Activated T-cell treated with anti-CD3 and anti-CD28 coated beads, Interleukin-2, amount 50 U/mL, for 72 hours (primary cell): ENCODE measurements at regions not wholly inside any gene's neighbourhood (a gene's known extent, or its start where the extent isn't known, plus 50 kb on each side); places are given as distances from the start of the nearest gene placed in this dataset.

ENCODE experiments used
- ATAC-seq, 2 donors: fragments of 150-1000 bp; cut with Tn5 transposase; replicated peaks in 1 of 2; 2 replicates each; pipeline ENCODE4 v1.10.0; 2021; ENCODE audit warnings: moderate library complexity in 2 of 2, mild to moderate bottlenecking in 1 of 2
- DNase-seq, 2 donors: peaks; one replicate each; pipeline ENCODE4 v3.0.0; 2021 to 2022; ENCODE audit warnings: mixed read lengths in 1 of 2
- H3K27ac Mint-ChIP-seq: one replicate; pipeline ENCODE4 v1.8.0; 2022; ENCODE audit warnings: mild to moderate bottlenecking, moderate library complexity, mixed read lengths
- H3K27me3 Mint-ChIP-seq: one replicate; pipeline ENCODE4 v1.8.0; 2022; ENCODE audit warnings: low read depth, mixed read lengths
- H3K36me3 Mint-ChIP-seq, 2 donors: one replicate each; pipeline ENCODE4 v1.8.0; 2022; ENCODE audit warnings: mixed read lengths in 2 of 2, mild to moderate bottlenecking in 1 of 2; ENCODE audit not compliant: insufficient read depth in 2 of 2
- H3K4me1 Mint-ChIP-seq: one replicate; pipeline ENCODE4 v1.8.0; 2022; ENCODE audit warnings: low read depth, mixed read lengths
- H3K4me3 Mint-ChIP-seq, 2 donors: one replicate each; pipeline ENCODE4 v1.8.0; 2022; ENCODE audit warnings: mild to moderate bottlenecking in 2 of 2, mixed read lengths in 2 of 2, moderate library complexity in 2 of 2
- H3K9me3 Mint-ChIP-seq, 2 donors: one replicate each; pipeline ENCODE4 v1.8.0; 2022; ENCODE audit warnings: mixed read lengths in 2 of 2

GRCh38 chr2:74048843-74049519 is 64.3 kb downstream of the TET3 start:
- Mint-ChIP-seq H3K27ac (no peak overlapping the region), H3K4me1 (peaks cover 43% of the 10 kb centered on the region), H3K36me3 (peaks cover 0 to 8% of the 10 kb centered on the region in 2 donors), H3K27me3 (no peaks in the 10 kb centered on the region), H3K4me3 (no peak overlapping the region), H3K9me3 (no peaks in the 10 kb centered on the region)
- ATAC-seq: no peak
- DNase-seq: no peak

GRCh38 chr2:74050151-74050550 is 65.4 kb downstream of the TET3 start:
- peaks cover 0 to 8% of the 10 kb centered on the region in 2 donors for H3K36me3 Mint-ChIP-seq
- ATAC-seq (no peak), DNase-seq (no peak)
- H3K4me1 Mint-ChIP-seq: peaks cover 43% of the 10 kb centered on the region
- no peaks in the 10 kb centered on the region for H3K9me3 Mint-ChIP-seq
- H3K27me3 Mint-ChIP-seq: no peaks in the 10 kb centered on the region
- no peak overlapping the region for H3K27ac Mint-ChIP-seq
- H3K4me3 Mint-ChIP-seq: no peak overlapping the region

- Mint-ChIP-seq H3K27me3 (no peaks in the 10 kb centered on the region), H3K36me3 (peaks cover 0 to 8% of the 10 kb centered on the region in 2 donors), H3K27ac (no peak overlapping the region), H3K4me3 (no peak overlapping the region), H3K9me3 (no peaks in the 10 kb centered on the region), H3K4me1 (peaks cover 43% of the 10 kb centered on the region)
- DNase-seq: no peak
- no peak for ATAC-seq
Measured at GRCh38 chr2:74051504-74051903, 66.8 kb downstream of the TET3 start.

- no peak overlapping the region for H3K27ac Mint-ChIP-seq
Measured at GRCh38 chr2:74052732-74053710, 68.3 kb downstream of the TET3 start.

GRCh38 chr2:74053959-74054715 is 69.4 kb downstream of the TET3 start:
- no peak for DNase-seq
- no peak overlapping the region for H3K27ac Mint-ChIP-seq
- H3K9me3 Mint-ChIP-seq: no peaks in the 10 kb centered on the region
- no peak overlapping the region for H3K4me3 Mint-ChIP-seq
- peaks cover 33% of the 10 kb centered on the region for H3K4me1 Mint-ChIP-seq
- ATAC-seq: no peak
- peaks cover 0 to 4% of the 10 kb centered on the region in 2 donors for H3K36me3 Mint-ChIP-seq
- H3K27me3 Mint-ChIP-seq: no peaks in the 10 kb centered on the region

More at GRCh38 chr2:74052732-74053710, 68.3 kb downstream of the TET3 start:
- ATAC-seq: no peak
- Mint-ChIP-seq H3K27me3 (no peaks in the 10 kb centered on the region), H3K36me3 (peaks cover 0 to 4% of the 10 kb centered on the region in 2 donors), H3K4me1 (peaks cover 43% of the 10 kb centered on the region), H3K4me3 (no peak overlapping the region), H3K9me3 (no peaks in the 10 kb centered on the region)
- DNase-seq: no peak

- H3K4me1 Mint-ChIP-seq: peaks cover 10% of the 10 kb centered on the region
- H3K27me3 Mint-ChIP-seq: no peaks in the 10 kb centered on the region
- DNase-seq (no peak), ATAC-seq (no peak)
- peaks cover 0 to 3% of the 10 kb centered on the region in 2 donors for H3K36me3 Mint-ChIP-seq
- no peak overlapping the region for H3K27ac Mint-ChIP-seq
- H3K9me3 Mint-ChIP-seq: no peaks in the 10 kb centered on the region
- H3K4me3 Mint-ChIP-seq: no peak overlapping the region
Measured at GRCh38 chr2:74059137-74059775, 74.5 kb downstream of the TET3 start.

GRCh38 chr2:74063486-74063885 is 78.8 kb downstream of the TET3 start:
- Mint-ChIP-seq H3K27ac (no peak overlapping the region), H3K9me3 (no peaks in the 10 kb centered on the region), H3K4me1 (peaks cover 18% of the 10 kb centered on the region), H3K36me3 (peaks cover 0 to 8% of the 10 kb centered on the region in 2 donors), H3K27me3 (no peaks in the 10 kb centered on the region), H3K4me3 (no peak overlapping the region)
- ATAC-seq: no peak
- DNase-seq: no peak

GRCh38 chr2:74065456-74065855 is 80.7 kb downstream of the TET3 start:
- Mint-ChIP-seq H3K27ac (no peak overlapping the region), H3K4me3 (no peak overlapping the region), H3K9me3 (no peaks in the 10 kb centered on the region), H3K4me1 (peaks cover 18% of the 10 kb centered on the region), H3K36me3 (peaks cover 6 to 17% of the 10 kb centered on the region in 2 donors), H3K27me3 (no peaks in the 10 kb centered on the region)
- no peak for ATAC-seq
- no peak for DNase-seq

GRCh38 chr2:74066491-74067203 is 81.1 kb downstream of the BOLA3 start:
- no peak overlapping the region for H3K4me3 Mint-ChIP-seq
- H3K27ac Mint-ChIP-seq: peak overlapping the region; percentile 18
- H3K9me3 Mint-ChIP-seq: no peaks in the 10 kb centered on the region
- ATAC-seq (no peak), DNase-seq (no peak)
- H3K27me3 Mint-ChIP-seq: no peaks in the 10 kb centered on the region
- peaks cover 6 to 17% of the 10 kb centered on the region in 2 donors for H3K36me3 Mint-ChIP-seq
- H3K4me1 Mint-ChIP-seq: peaks cover 18% of the 10 kb centered on the region

GRCh38 chr2:74067221-74067747 is 80.4 kb downstream of the BOLA3 start:
- no peaks in the 10 kb centered on the region for H3K27me3 Mint-ChIP-seq
- peak overlapping the region; percentile 18 for H3K27ac Mint-ChIP-seq
- peaks cover 6 to 17% of the 10 kb centered on the region in 2 donors for H3K36me3 Mint-ChIP-seq
- no peaks in the 10 kb centered on the region for H3K9me3 Mint-ChIP-seq
- ATAC-seq: no peak
- H3K4me1 Mint-ChIP-seq: peaks cover 16% of the 10 kb centered on the region
- H3K4me3 Mint-ChIP-seq: no peak overlapping the region
- DNase-seq: no peak

GRCh38 chr2:74070991-74071390 is 76.7 kb downstream of the BOLA3 start:
- no peak overlapping the region for H3K4me3 Mint-ChIP-seq
- no peaks in the 10 kb centered on the region for H3K9me3 Mint-ChIP-seq
- H3K4me1 Mint-ChIP-seq: peaks cover 20% of the 10 kb centered on the region
- H3K36me3 Mint-ChIP-seq: peaks cover 6 to 18% of the 10 kb centered on the region in 2 donors
- no peak for DNase-seq
- H3K27ac Mint-ChIP-seq: no peak overlapping the region
- ATAC-seq: no peak
- H3K27me3 Mint-ChIP-seq: no peaks in the 10 kb centered on the region

- ATAC-seq: no peak
- Mint-ChIP-seq H3K9me3 (no peaks in the 10 kb centered on the region), H3K36me3 (peaks cover 6 to 18% of the 10 kb centered on the region in 2 donors)
Measured at GRCh38 chr2:74071426-74071825, 76.3 kb downstream of the BOLA3 start.

More at GRCh38 chr2:74071426-74071825, 76.3 kb downstream of the BOLA3 start:
- H3K27ac Mint-ChIP-seq: no peak overlapping the region
- DNase-seq: no peak
- H3K4me1 Mint-ChIP-seq: peaks cover 20% of the 10 kb centered on the region
- H3K4me3 Mint-ChIP-seq: no peak overlapping the region
- H3K27me3 Mint-ChIP-seq: no peaks in the 10 kb centered on the region
